ENCODE measurements at regions not wholly inside any gene's neighbourhood (a gene's known extent, or its start where the extent isn't known, plus 50 kb on each side); places are given as distances from the start of the nearest gene placed in this dataset.
"Not testable (repeated sequence)": the region's sequence is repeated elsewhere in the genome, so short reads cannot be mapped to it uniquely, and the experiment has no call there.

- no peaks in the 10 kb centered on the region for H3K36me3 ChIP-seq (ENCODE audit: insufficient read depth, low read length)
- H3K27ac ChIP-seq (ENCODE audit: low read length) = no peak overlapping the region
- no peak overlapping the region for H3K9ac ChIP-seq (ENCODE audit: low read depth, low read length)
- no peak overlapping the region for H3K4me2 ChIP-seq (ENCODE audit: insufficient read depth, low read length)
- DNase-seq = no peak
- H3K79me2 ChIP-seq (ENCODE audit: insufficient read depth, low read length) = no peaks in the 10 kb centered on the region
- H4K20me1 ChIP-seq (ENCODE audit: insufficient read depth, low read length) = no peaks in the 10 kb centered on the region
- no peak for TF ChIP-seq EZH2 (IDR thresholded peaks at IDR 0.05; ENCODE audit: borderline replicate concordance, low read depth, low read length, severe bottlenecking)
- no peak for TF ChIP-seq CTCF (IDR thresholded peaks at IDR 0.05; ENCODE audit: borderline replicate concordance, extremely low read depth, low read length, poor library complexity, severe bottlenecking)
- no peak for ATAC-seq (ENCODE audit: insufficient read depth, low read depth)
- no peak overlapping the region for H3K4me3 ChIP-seq (ENCODE audit: low read depth in 1 of 2, low read length in 2 of 2)
- peaks cover 3% of the 10 kb centered on the region; the same call in 1 of the 2 replicates for H3K4me1 ChIP-seq (ENCODE audit: insufficient read depth, low read length)
- H3K9me3 ChIP-seq (ENCODE audit: insufficient read depth, low read length, severe bottlenecking) = no peaks in the 10 kb centered on the region
- H2AFZ ChIP-seq (ENCODE audit: low read depth, low read length) = no peak overlapping the region
- no peaks in the 10 kb centered on the region for H3K27me3 ChIP-seq (ENCODE audit: insufficient read depth, low read length, poor library complexity)
Measured at GRCh38 chr7:155237730-155238129, 59.9 kb upstream of the INSIG1 start.

GRCh38 chr7:155239431-155240087, 58.1 kb upstream of the INSIG1 start:
- H3K79me2 ChIP-seq (ENCODE audit: insufficient read depth, low read length); H3K9me3 ChIP-seq (ENCODE audit: insufficient read depth, low read length, severe bottlenecking); H3K27ac ChIP-seq (ENCODE audit: low read length); H3K4me1 ChIP-seq (ENCODE audit: insufficient read depth, low read length); ATAC-seq (ENCODE audit: insufficient read depth, low read depth); H3K4me2 ChIP-seq (ENCODE audit: insufficient read depth, low read length); H3K9ac ChIP-seq (ENCODE audit: low read depth, low read length); H4K20me1 ChIP-seq (ENCODE audit: insufficient read depth, low read length); H2AFZ ChIP-seq (ENCODE audit: low read depth, low read length); H3K27me3 ChIP-seq (ENCODE audit: insufficient read depth, low read length, poor library complexity); H3K36me3 ChIP-seq (ENCODE audit: insufficient read depth, low read length); DNase-seq; H3K4me3 ChIP-seq (ENCODE audit: low read depth in 1 of 2, low read length in 2 of 2): not testable (repeated sequence)

GRCh38 chr7:155244675-155245074, 53.0 kb upstream of the INSIG1 start:
- Histone ChIP-seq H3K27me3 (ENCODE audit: insufficient read depth, low read length, poor library complexity) (no peaks in the 10 kb centered on the region), H2AFZ (ENCODE audit: low read depth, low read length) (no peak overlapping the region), H3K4me2 (ENCODE audit: insufficient read depth, low read length) (no peak overlapping the region), H3K4me1 (ENCODE audit: insufficient read depth, low read length) (no peaks in the 10 kb centered on the region), H3K36me3 (ENCODE audit: insufficient read depth, low read length) (no peaks in the 10 kb centered on the region), H3K27ac (ENCODE audit: low read length) (no peak overlapping the region), H3K4me3 (ENCODE audit: low read depth in 1 of 2, low read length in 2 of 2) (no peak overlapping the region), H3K79me2 (ENCODE audit: insufficient read depth, low read length) (no peaks in the 10 kb centered on the region), H3K9me3 (ENCODE audit: insufficient read depth, low read length, severe bottlenecking) (peaks cover 5% of the 10 kb centered on the region), H3K9ac (ENCODE audit: low read depth, low read length) (no peak overlapping the region), H4K20me1 (ENCODE audit: insufficient read depth, low read length) (no peaks in the 10 kb centered on the region)
- no peak for DNase-seq
- TF ChIP-seq EZH2 (IDR thresholded peaks at IDR 0.05; ENCODE audit: borderline replicate concordance, low read depth, low read length, severe bottlenecking) = no peak
- no peak for ATAC-seq (ENCODE audit: insufficient read depth, low read depth)

GRCh38 chr7:155247479-155248365, 50.0 kb upstream of the INSIG1 start:
- Histone ChIP-seq H3K4me1 (ENCODE audit: insufficient read depth, low read length) (no peaks in the 10 kb centered on the region), H3K27me3 (ENCODE audit: insufficient read depth, low read length, poor library complexity) (peaks cover 4% of the 10 kb centered on the region), H3K79me2 (ENCODE audit: insufficient read depth, low read length) (no peaks in the 10 kb centered on the region), H3K27ac (ENCODE audit: low read length) (no peak overlapping the region), H4K20me1 (ENCODE audit: insufficient read depth, low read length) (no peaks in the 10 kb centered on the region), H3K4me3 (ENCODE audit: low read depth in 1 of 2, low read length in 2 of 2) (no peak overlapping the region), H3K4me2 (ENCODE audit: insufficient read depth, low read length) (no peak overlapping the region), H3K36me3 (ENCODE audit: insufficient read depth, low read length) (no peaks in the 10 kb centered on the region), H2AFZ (ENCODE audit: low read depth, low read length) (no peak overlapping the region), H3K9me3 (ENCODE audit: insufficient read depth, low read length, severe bottlenecking) (peaks cover 5% of the 10 kb centered on the region), H3K9ac (ENCODE audit: low read depth, low read length) (no peak overlapping the region)
- no peak for DNase-seq
- ATAC-seq (ENCODE audit: insufficient read depth, low read depth) = no peak
- no peak for TF ChIP-seq EZH2 (IDR thresholded peaks at IDR 0.05; ENCODE audit: borderline replicate concordance, low read depth, low read length, severe bottlenecking)
- TF ChIP-seq CTCF (IDR thresholded peaks at IDR 0.05; ENCODE audit: borderline replicate concordance, extremely low read depth, low read length, poor library complexity, severe bottlenecking) = no peak
